ENCODE measurements at regions not wholly inside any gene's neighbourhood (a gene's known extent, or its start where the extent isn't known, plus 50 kb on each side); places are given as distances from the start of the nearest gene placed in this dataset.

GRCh38 chr2:133624551-133624950 lies 56.3 kb upstream of the NCKAP5 start:
- no peaks in the 10 kb centered on the region for H3K4me1 Mint-ChIP-seq (ENCODE audit: insufficient read depth, unreplicated experiment)
- DNase-seq (ENCODE audit: unreplicated experiment): no peak
- no peak overlapping the region for H3K27ac Mint-ChIP-seq (ENCODE audit: low read depth, unreplicated experiment)
- intact Hi-C loops (cut with micrococcal nuclease): no loop called here
- no peak overlapping the region for H3K4me3 Mint-ChIP-seq (ENCODE audit: unreplicated experiment)
- H3K9me3 Mint-ChIP-seq (ENCODE audit: unreplicated experiment): peaks cover 8% of the 10 kb centered on the region
- ChIA-PET CTCF (no interaction called here), POLR2A (no interaction called here)
- no peaks in the 10 kb centered on the region for H3K36me3 Mint-ChIP-seq (ENCODE audit: insufficient read depth, unreplicated experiment)
- H3K27me3 Mint-ChIP-seq (ENCODE audit: insufficient read depth, unreplicated experiment): no peaks in the 10 kb centered on the region
- TF ChIP-seq CTCF (IDR thresholded peaks at IDR 0.05; ENCODE audit: unreplicated experiment): no peak
- BruUV-seq (replicated peaks): no TSS peak

GRCh38 chr2:133627741-133628140 lies 59.5 kb upstream of the NCKAP5 start:
- no peak for TF ChIP-seq CTCF (IDR thresholded peaks at IDR 0.05; ENCODE audit: unreplicated experiment)
- Mint-ChIP-seq H3K9me3 (ENCODE audit: unreplicated experiment) (no peaks in the 10 kb centered on the region), H3K27me3 (ENCODE audit: insufficient read depth, unreplicated experiment) (no peaks in the 10 kb centered on the region), H3K4me3 (ENCODE audit: unreplicated experiment) (no peak overlapping the region), H3K4me1 (ENCODE audit: insufficient read depth, unreplicated experiment) (no peaks in the 10 kb centered on the region), H3K36me3 (ENCODE audit: insufficient read depth, unreplicated experiment) (no peaks in the 10 kb centered on the region), H3K27ac (ENCODE audit: low read depth, unreplicated experiment) (no peak overlapping the region)
- POLR2A ChIA-PET: no interaction called here
- DNase-seq (ENCODE audit: unreplicated experiment): no peak
- intact Hi-C loops (cut with micrococcal nuclease): no loop called here
- CTCF ChIA-PET: no interaction called here
- BruUV-seq (replicated peaks): no TSS peak

GRCh38 chr2:133633309-133633708 lies 65.0 kb upstream of the NCKAP5 start:
- H3K9me3 Mint-ChIP-seq (ENCODE audit: unreplicated experiment): no peaks in the 10 kb centered on the region
- ChIA-PET CTCF (no interaction called here), POLR2A (no interaction called here)
- H3K4me3 Mint-ChIP-seq (ENCODE audit: unreplicated experiment): no peak overlapping the region
- H3K4me1 Mint-ChIP-seq (ENCODE audit: insufficient read depth, unreplicated experiment): no peaks in the 10 kb centered on the region
- no peak for TF ChIP-seq CTCF (IDR thresholded peaks at IDR 0.05; ENCODE audit: unreplicated experiment)
- DNase-seq (ENCODE audit: unreplicated experiment): no peak
- no TSS peak for BruUV-seq (replicated peaks)
- H3K27ac Mint-ChIP-seq (ENCODE audit: low read depth, unreplicated experiment): no peak overlapping the region
- no peaks in the 10 kb centered on the region for H3K36me3 Mint-ChIP-seq (ENCODE audit: insufficient read depth, unreplicated experiment)
- intact Hi-C loops (cut with micrococcal nuclease): no loop called here
- H3K27me3 Mint-ChIP-seq (ENCODE audit: insufficient read depth, unreplicated experiment): no peaks in the 10 kb centered on the region

DNA sequence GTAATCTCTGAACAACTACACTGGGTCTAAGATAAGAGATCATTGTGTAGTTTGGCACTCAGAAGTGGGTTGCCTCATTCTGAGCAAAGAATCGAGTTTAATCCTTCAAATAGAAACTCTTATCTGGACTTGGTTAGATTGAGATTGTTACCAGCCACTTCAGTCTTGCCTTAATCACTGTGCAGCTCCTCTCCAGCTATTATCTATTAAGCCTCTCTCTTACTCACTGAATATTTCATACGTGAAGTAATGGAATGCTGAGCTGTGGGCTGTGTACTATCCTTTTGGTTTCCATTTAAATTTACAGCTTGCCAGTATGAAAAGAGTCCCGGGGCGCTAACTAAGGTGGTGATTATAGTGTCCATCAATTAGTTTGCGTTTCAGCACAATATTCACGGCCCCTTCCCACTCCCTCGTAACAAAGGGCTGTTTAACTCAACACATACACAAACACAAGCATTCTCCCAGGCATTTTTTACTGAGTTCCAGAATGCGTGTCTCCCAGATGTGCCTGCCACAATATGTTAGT lies 65.7 kb upstream of the NCKAP5 start:
- intact Hi-C loops (cut with micrococcal nuclease): no loop called here
- CTCF ChIA-PET: no interaction called here
- no peak for TF ChIP-seq CTCF (IDR thresholded peaks at IDR 0.05; ENCODE audit: unreplicated experiment)
- POLR2A ChIA-PET: no interaction called here
- H3K27me3 Mint-ChIP-seq (ENCODE audit: insufficient read depth, unreplicated experiment): no peaks in the 10 kb centered on the region
- H3K4me1 Mint-ChIP-seq (ENCODE audit: insufficient read depth, unreplicated experiment): no peaks in the 10 kb centered on the region
- BruUV-seq (replicated peaks): no TSS peak
- H3K36me3 Mint-ChIP-seq (ENCODE audit: insufficient read depth, unreplicated experiment): no peaks in the 10 kb centered on the region
- H3K27ac Mint-ChIP-seq (ENCODE audit: low read depth, unreplicated experiment): no peak overlapping the region
- no peak for DNase-seq (ENCODE audit: unreplicated experiment)
- no peaks in the 10 kb centered on the region for H3K9me3 Mint-ChIP-seq (ENCODE audit: unreplicated experiment)
- H3K4me3 Mint-ChIP-seq (ENCODE audit: unreplicated experiment): no peak overlapping the region
